GM12878 (cell line): ENCODE measurements at regions not wholly inside any gene's neighbourhood (a gene's known extent, or its start where the extent isn't known, plus 50 kb on each side); places are given as distances from the start of the nearest gene placed in this dataset.

Experiments used
- ATAC-seq: fragments of 200-7000 bp; cut with Tn5 transposase; 3 replicates; pipeline ENCODE4 v1.9.1; 2020; ENCODE audit warnings: mild to moderate bottlenecking, moderate library complexity
- BruUV-seq: library from RNA; stranded (reverse); fragments of 400-500 nt; replicated peaks from 2 replicates; lab custom pipeline; 2021; lab: Mats Ljungman, UMichigan
- CTCF ChIA-PET: fragments of 300-600 bp; sonication (Branson Sonifier 250); formaldehyde crosslinking; extraction: SDS; loops from one replicate; lab custom pipeline; 2021; ENCODE audit warnings: inconsistent platforms; lab: Yijun Ruan, JAX
- POLR2A ChIA-PET: fragments of 350-600 bp; formaldehyde crosslinking; extraction: SDS; loops from one replicate; lab custom pipeline; 2021; ENCODE audit warnings: inconsistent platforms; lab: Charles Lee
- RAD21 ChIA-PET: fragments of 300-600 bp; sonication (Branson Sonifier 250); formaldehyde crosslinking; loops from one replicate; lab custom pipeline; 2023; ENCODE audit warnings: antibody characterized with exemption; ENCODE audit not compliant: unreplicated experiment; lab: Charles Lee
- SMC1A ChIA-PET: fragments of 300-600 bp; sonication (Branson Sonifier 250); formaldehyde crosslinking; loops from one replicate; lab custom pipeline; 2023; ENCODE audit not compliant: unreplicated experiment, uncharacterized antibody; lab: Charles Lee
- DNase-seq: peaks from one replicate; pipeline ENCODE4 v3.0.0-alpha.2; 2011; ENCODE audit warnings: low read depth, low spot score
- FAIRE-seq: peaks from 3 replicates; lab custom pipeline; 2011; peaks lifted over from hg19 to GRCh38; lab: Jason Lieb, UNC
- H2AFZ ChIP-seq: 2 replicates; pipeline ENCODE4 v1.6.0; 2011; ENCODE audit warnings: low read depth, low read length, control low read depth; ENCODE audit not compliant: control insufficient read depth
- H3K27ac ChIP-seq: 2 replicates; pipeline ENCODE4 v1.5.1; 2011; ENCODE audit warnings: control low read depth; ENCODE audit not compliant: control insufficient read depth, insufficient read depth
- H3K27me3 ChIP-seq, 2 experiments: replicated peaks in 1 of 2; 2 replicates each; pipeline versions ENCODE4 v1.6.0 to v1.6.1; 2011; ENCODE audit warnings: low read length in 1 of 2; ENCODE audit not compliant: control insufficient read depth in 2 of 2, insufficient read depth in 2 of 2
- H3K36me3 ChIP-seq, 2 experiments: 2 replicates each; pipeline ENCODE4 v1.5.1; 2011; ENCODE audit warnings: low read length in 1 of 2; ENCODE audit not compliant: control insufficient read depth in 2 of 2, insufficient read depth in 2 of 2
- H3K4me1 ChIP-seq: 2 replicates; pipeline ENCODE4 v1.6.1; 2011; ENCODE audit warnings: mild to moderate bottlenecking, low read length, moderate library complexity, mixed read lengths; ENCODE audit not compliant: control insufficient read depth, insufficient read depth
- H3K4me2 ChIP-seq: 2 replicates; pipeline ENCODE4 v1.6.0; 2011; ENCODE audit warnings: control low read depth; ENCODE audit not compliant: control insufficient read depth, insufficient read depth
- H3K4me3 ChIP-seq: fragments of 200-600 bp; sonication (generic); 2 replicates; pipeline ENCODE4 v1.5.1; 2016
- H3K79me2 ChIP-seq: 2 replicates; pipeline ENCODE4 v1.6.0; 2011; ENCODE audit warnings: low read length; ENCODE audit not compliant: control insufficient read depth, insufficient read depth
- H3K9ac ChIP-seq: 2 replicates; pipeline ENCODE4 v1.8.0; 2011; ENCODE audit warnings: low read length, control low read depth, mixed read lengths; ENCODE audit not compliant: control insufficient read depth, insufficient read depth
- H3K9me3 ChIP-seq: replicated peaks from 3 replicates; pipeline ENCODE4 v1.5.1; 2011; ENCODE audit warnings: mild to moderate bottlenecking, low read length; ENCODE audit not compliant: control insufficient read depth, insufficient read depth
- H4K20me1 ChIP-seq: 2 replicates; pipeline ENCODE4 v1.6.0; 2011; ENCODE audit not compliant: control insufficient read depth, insufficient read depth
- EP300 ChIP-seq, 2 experiments: fragments of 150-350 bp in 1 of 2; IDR thresholded peaks; 2 replicates each; pipeline ENCODE4 v1.6.1; 2011 to 2012; ENCODE audit warnings: low read depth in 2 of 2, low read length in 2 of 2, borderline replicate concordance in 1 of 2, improper control_type of control experiment in 1 of 2, inconsistent platforms in 1 of 2; ENCODE audit not compliant: control insufficient read depth in 1 of 2
- FOS ChIP-seq: IDR thresholded peaks from 3 replicates; pipeline ENCODE4 v1.6.1; 2011; ENCODE audit warnings: borderline replicate concordance; ENCODE audit not compliant: insufficient read length; ENCODE audit errors: extremely low read depth
- KDM1A ChIP-seq: fragments of 200-600 bp; sonication (generic); IDR thresholded peaks from 2 replicates; pipeline ENCODE4 v1.6.1; 2016; ENCODE audit warnings: borderline replicate concordance
- KLF5 ChIP-seq: fragments of 450-650 bp; IDR thresholded peaks from 2 replicates; pipeline ENCODE4 v1.6.1; 2014; ENCODE audit warnings: mild to moderate bottlenecking; ENCODE audit not compliant: partially characterized antibody
- NFYB ChIP-seq: IDR thresholded peaks from 2 replicates; pipeline ENCODE4 v1.6.1; 2011; ENCODE audit warnings: low read depth, mild to moderate bottlenecking, low read length, improper control_type of control experiment, moderate library complexity; ENCODE audit not compliant: insufficient read depth
- SUPT20H ChIP-seq: IDR thresholded peaks from 2 replicates; pipeline ENCODE4 v1.6.1; 2011; ENCODE audit warnings: low read depth, mild to moderate bottlenecking, low read length, moderate library complexity, borderline replicate concordance; ENCODE audit not compliant: control insufficient read depth
- YY1 ChIP-seq: IDR thresholded peaks from 2 replicates; pipeline ENCODE4 v1.6.1; 2011; ENCODE audit warnings: low read depth, mild to moderate bottlenecking, low read length
- WGBS: methylation state at CpG from one replicate; pipeline ENCODE4 v1.1.6; 2016; ENCODE audit warnings: low lambda C conversion rate; ENCODE audit not compliant: insufficient replicate concordance, insufficient coverage; ENCODE audit errors: missing lambda C conversion rate; 5-methylcytosine and 5-hydroxymethylcytosine counted together
- in situ Hi-C: fragments of 300-500 bp; cut with MboI; formaldehyde crosslinking; loops from 9 replicates; pipeline ENCODE4 v1.14.3; 2018; ENCODE audit warnings: mixed read lengths
- intact Hi-C: fragments of 100-400 bp; cut with micrococcal nuclease; formaldehyde crosslinking; loops from one replicate; pipeline ENCODE4 v1.14.2; 2022; ENCODE audit not compliant: unreplicated experiment
- TF ChIP-seq, protein P1 (sequence below): fragments of 450-650 bp; IDR thresholded peaks from 2 replicates; pipeline ENCODE4 v1.6.1; 2017; ENCODE audit warnings: mild to moderate bottlenecking, low read depth, inconsistent platforms; ENCODE audit not compliant: poor library complexity, severe bottlenecking
- TF ChIP-seq, protein P2 (sequence below): IDR thresholded peaks from 2 replicates; pipeline ENCODE4 v1.6.1; 2012; ENCODE audit warnings: low read depth, low read length, improper control_type of control experiment
- TF ChIP-seq, protein P3 (sequence below): fragments of 450-650 bp; IDR thresholded peaks from 2 replicates; pipeline ENCODE4 v1.6.1; 2018; ENCODE audit warnings: mild to moderate bottlenecking, low read depth, moderate library complexity; ENCODE audit not compliant: partially characterized antibody
- TF ChIP-seq, protein P4 (sequence below): IDR thresholded peaks from 2 replicates; pipeline ENCODE4 v1.6.1; 2012; ENCODE audit warnings: mild to moderate bottlenecking, low read depth, low read length
- TF ChIP-seq, protein P5 (sequence below): fragments of 450-650 bp; IDR thresholded peaks from 2 replicates; pipeline ENCODE4 v1.6.1; 2017; ENCODE audit warnings: borderline replicate concordance

DNA sequence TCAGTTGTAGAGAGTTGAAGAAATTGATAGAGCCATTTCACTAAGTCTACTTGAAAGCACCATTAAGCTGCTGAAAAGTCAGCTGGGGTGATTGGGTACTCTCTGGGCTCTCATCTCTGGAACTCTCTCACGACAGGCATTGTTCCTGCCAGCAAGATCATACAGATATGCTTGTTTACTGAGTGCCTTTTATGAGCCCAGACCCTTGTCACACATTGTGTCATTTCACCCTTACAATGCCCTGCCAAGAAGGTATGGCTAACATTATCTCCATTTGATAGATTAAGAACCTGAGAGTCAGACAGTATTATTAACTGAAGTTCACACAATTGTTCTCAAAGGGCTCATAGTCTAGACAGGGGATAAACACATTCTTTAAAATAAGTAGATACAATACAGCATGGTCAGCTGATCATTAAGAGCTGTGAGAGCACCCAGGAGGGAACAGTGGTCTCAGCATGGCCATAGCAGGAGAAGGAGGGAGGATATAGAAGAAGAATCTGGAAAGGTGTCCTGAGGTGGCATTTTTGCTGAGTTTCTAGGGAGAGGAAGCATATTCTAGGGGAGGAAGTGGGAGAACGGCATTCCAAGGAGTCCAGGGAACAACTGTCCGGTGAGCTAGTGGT is 580.5 kb downstream of the INSC start (continued):
- TF ChIP-seq, protein P1, sequence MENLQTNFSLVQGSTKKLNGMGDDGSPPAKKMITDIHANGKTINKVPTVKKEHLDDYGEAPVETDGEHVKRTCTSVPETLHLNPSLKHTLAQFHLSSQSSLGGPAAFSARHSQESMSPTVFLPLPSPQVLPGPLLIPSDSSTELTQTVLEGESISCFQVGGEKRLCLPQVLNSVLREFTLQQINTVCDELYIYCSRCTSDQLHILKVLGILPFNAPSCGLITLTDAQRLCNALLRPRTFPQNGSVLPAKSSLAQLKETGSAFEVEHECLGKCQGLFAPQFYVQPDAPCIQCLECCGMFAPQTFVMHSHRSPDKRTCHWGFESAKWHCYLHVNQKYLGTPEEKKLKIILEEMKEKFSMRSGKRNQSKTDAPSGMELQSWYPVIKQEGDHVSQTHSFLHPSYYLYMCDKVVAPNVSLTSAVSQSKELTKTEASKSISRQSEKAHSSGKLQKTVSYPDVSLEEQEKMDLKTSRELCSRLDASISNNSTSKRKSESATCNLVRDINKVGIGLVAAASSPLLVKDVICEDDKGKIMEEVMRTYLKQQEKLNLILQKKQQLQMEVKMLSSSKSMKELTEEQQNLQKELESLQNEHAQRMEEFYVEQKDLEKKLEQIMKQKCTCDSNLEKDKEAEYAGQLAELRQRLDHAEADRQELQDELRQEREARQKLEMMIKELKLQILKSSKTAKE, result no peak
- TF ChIP-seq SUPT20H (no peak), FOS (no peak)
- TF ChIP-seq, protein P2, sequence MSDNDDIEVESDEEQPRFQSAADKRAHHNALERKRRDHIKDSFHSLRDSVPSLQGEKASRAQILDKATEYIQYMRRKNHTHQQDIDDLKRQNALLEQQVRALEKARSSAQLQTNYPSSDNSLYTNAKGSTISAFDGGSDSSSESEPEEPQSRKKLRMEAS, result no peak

DNA sequence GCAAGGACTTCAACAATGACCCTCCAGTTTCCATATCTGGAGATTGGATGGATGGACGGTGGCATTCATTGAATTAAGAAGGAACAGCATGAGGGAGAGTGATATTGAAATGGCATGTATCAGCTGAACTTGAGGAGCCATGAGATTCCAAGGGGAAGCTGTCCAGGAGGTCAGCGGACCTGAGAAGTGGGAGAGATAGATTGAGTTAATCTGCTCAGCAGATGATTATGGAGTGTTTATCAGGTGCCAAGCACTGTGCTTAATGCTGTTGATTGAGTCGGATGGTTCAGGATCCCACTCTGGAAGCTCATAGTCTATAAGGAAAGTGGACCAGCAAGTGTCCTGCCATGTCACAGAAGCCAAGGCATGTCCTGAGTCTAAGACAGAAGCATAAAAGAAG is 581.3 kb downstream of the INSC start:
- Histone ChIP-seq H3K4me2 (no peak overlapping the region), H3K4me3 (no peak overlapping the region), H3K9me3 (no peaks in the 10 kb centered on the region), H3K27me3 (no peaks in the 10 kb centered on the region), H3K79me2 (no peaks in the 10 kb centered on the region), H3K9ac (no peak overlapping the region), H2AFZ (no peak overlapping the region), H3K27ac (no peak overlapping the region), H3K4me1 (no peaks in the 10 kb centered on the region), H3K36me3 (no peaks in the 10 kb centered on the region), H4K20me1 (no peaks in the 10 kb centered on the region)
- ChIA-PET POLR2A (no interaction called here), RAD21 (no interaction called here), CTCF (no interaction called here), SMC1A (no interaction called here)
- no peak for FAIRE-seq
- DNase-seq, result no peak
- intact Hi-C loops, result no loop called here
- in situ Hi-C loops, result no loop called here
- no TSS peak for BruUV-seq
- WGBS, result 7% methylated on average over 3 of the region's 3 CpGs
- ATAC-seq, result no peak
- TF ChIP-seq, protein P3, sequence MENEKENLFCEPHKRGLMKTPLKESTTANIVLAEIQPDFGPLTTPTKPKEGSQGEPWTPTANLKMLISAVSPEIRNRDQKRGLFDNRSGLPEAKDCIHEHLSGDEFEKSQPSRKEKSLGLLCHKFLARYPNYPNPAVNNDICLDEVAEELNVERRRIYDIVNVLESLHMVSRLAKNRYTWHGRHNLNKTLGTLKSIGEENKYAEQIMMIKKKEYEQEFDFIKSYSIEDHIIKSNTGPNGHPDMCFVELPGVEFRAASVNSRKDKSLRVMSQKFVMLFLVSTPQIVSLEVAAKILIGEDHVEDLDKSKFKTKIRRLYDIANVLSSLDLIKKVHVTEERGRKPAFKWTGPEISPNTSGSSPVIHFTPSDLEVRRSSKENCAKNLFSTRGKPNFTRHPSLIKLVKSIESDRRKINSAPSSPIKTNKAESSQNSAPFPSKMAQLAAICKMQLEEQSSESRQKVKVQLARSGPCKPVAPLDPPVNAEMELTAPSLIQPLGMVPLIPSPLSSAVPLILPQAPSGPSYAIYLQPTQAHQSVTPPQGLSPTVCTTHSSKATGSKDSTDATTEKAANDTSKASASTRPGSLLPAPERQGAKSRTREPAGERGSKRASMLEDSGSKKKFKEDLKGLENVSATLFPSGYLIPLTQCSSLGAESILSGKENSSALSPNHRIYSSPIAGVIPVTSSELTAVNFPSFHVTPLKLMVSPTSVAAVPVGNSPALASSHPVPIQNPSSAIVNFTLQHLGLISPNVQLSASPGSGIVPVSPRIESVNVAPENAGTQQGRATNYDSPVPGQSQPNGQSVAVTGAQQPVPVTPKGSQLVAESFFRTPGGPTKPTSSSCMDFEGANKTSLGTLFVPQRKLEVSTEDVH, result no peak
- TF ChIP-seq KLF5 (no peak), YY1 (no peak), NFYB (no peak), EP300 (IDR thresholded peaks at IDR 0.05; ENCODE audit: borderline replicate concordance in 1 of 2, control insufficient read depth in 1 of 2, low read depth in 2 of 2, low read length in 2 of 2) (no peak), KDM1A (no peak)
- TF ChIP-seq, protein P4, sequence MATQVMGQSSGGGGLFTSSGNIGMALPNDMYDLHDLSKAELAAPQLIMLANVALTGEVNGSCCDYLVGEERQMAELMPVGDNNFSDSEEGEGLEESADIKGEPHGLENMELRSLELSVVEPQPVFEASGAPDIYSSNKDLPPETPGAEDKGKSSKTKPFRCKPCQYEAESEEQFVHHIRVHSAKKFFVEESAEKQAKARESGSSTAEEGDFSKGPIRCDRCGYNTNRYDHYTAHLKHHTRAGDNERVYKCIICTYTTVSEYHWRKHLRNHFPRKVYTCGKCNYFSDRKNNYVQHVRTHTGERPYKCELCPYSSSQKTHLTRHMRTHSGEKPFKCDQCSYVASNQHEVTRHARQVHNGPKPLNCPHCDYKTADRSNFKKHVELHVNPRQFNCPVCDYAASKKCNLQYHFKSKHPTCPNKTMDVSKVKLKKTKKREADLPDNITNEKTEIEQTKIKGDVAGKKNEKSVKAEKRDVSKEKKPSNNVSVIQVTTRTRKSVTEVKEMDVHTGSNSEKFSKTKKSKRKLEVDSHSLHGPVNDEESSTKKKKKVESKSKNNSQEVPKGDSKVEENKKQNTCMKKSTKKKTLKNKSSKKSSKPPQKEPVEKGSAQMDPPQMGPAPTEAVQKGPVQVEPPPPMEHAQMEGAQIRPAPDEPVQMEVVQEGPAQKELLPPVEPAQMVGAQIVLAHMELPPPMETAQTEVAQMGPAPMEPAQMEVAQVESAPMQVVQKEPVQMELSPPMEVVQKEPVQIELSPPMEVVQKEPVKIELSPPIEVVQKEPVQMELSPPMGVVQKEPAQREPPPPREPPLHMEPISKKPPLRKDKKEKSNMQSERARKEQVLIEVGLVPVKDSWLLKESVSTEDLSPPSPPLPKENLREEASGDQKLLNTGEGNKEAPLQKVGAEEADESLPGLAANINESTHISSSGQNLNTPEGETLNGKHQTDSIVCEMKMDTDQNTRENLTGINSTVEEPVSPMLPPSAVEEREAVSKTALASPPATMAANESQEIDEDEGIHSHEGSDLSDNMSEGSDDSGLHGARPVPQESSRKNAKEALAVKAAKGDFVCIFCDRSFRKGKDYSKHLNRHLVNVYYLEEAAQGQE, result no peak
- TF ChIP-seq, protein P5, sequence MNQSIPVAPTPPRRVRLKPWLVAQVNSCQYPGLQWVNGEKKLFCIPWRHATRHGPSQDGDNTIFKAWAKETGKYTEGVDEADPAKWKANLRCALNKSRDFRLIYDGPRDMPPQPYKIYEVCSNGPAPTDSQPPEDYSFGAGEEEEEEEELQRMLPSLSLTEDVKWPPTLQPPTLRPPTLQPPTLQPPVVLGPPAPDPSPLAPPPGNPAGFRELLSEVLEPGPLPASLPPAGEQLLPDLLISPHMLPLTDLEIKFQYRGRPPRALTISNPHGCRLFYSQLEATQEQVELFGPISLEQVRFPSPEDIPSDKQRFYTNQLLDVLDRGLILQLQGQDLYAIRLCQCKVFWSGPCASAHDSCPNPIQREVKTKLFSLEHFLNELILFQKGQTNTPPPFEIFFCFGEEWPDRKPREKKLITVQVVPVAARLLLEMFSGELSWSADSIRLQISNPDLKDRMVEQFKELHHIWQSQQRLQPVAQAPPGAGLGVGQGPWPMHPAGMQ, result no peak
